ENCODE measurements at regions not wholly inside any gene's neighbourhood (a gene's known extent, or its start where the extent isn't known, plus 50 kb on each side); places are given as distances from the start of the nearest gene placed in this dataset.
"Not testable (repeated sequence)": the region's sequence is repeated elsewhere in the genome, so short reads cannot be mapped to it uniquely, and the experiment has no call there.

- no peak for DNase-seq
Measured at GRCh38 chr2:175450029-175450760, 268.7 kb upstream of the ATP5MC3 start.

GRCh38 chr2:175449616-175450015, 268.1 kb upstream of the ATP5MC3 start:
- no peak for DNase-seq

DNA sequence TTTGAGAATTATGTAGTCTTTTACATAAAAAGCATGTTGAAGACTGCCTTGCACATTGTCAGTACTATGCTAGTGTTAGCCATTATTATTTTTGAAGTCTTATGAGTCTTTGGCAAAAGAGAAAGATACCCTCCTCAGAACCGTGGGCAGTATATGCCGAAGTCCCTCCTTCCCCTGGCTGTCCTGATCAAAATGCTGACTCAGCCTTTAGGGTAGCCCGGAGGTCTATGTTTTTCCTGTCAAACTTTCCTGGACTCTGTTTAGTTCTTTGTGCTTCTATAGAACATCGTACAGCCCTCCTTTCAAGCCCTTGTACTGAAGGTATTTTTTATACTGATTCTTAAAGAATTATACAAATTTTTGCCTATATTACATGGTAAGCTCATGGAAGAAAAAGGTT, 264.7 kb upstream of the ATP5MC3 start:
- DNase-seq = no peak

DNA sequence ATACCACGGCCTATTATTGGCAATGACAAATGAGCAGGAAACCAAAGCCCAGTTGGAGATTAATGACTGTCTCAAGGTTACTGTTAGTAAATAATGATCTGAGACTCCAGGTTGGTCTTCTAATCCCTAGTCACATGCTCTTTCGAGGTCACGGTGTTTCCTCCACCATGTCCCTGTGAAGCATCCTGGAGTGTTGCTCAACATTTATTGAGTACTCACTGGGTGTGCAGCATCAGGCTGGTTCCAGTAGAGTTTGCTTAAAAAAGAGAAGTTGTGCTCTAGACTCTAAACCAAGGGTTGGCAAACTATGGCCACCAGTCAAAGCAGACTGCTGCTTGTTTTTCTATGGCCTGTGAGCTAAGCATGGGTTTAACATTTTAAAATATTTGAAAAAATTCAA, 263.8 kb upstream of the ATP5MC3 start:
- DNase-seq = no peak

- DNase-seq = no peak
Measured at GRCh38 chr2:175442441-175442840, 260.9 kb upstream of the ATP5MC3 start.

DNA sequence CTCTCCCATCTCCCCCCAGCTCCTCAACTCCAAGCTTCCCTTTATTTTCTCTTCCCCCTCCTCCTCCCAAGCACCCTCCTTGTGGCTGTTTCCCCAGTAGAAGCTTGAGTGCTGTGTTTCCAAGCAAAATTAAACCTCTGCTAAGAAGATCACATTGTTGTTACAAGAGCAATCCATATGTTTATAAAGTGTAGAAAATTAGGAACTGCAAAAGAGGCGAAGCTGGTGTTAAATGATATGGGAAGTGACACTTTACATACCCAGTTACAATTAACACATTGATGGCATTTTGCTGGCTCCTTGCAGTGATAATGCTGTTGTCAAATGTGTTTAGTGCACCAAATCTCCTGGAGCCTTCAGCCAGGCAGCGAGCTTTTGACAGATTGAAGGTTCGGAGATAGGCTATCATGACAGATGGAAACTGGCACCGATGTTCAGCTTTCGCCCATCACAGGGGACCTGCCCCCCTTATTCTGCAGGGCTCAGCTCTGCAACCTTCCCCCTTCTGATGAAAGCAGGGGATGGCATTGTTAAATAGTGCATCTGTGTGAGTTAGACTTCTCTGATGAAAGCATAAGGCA, 259.8 kb upstream of the ATP5MC3 start:
- DNase-seq = no peak

GRCh38 chr2:175439416-175439815, 257.9 kb upstream of the ATP5MC3 start:
- no peak for DNase-seq

- no peak for DNase-seq
Measured at GRCh38 chr2:175437167-175437566, 255.7 kb upstream of the ATP5MC3 start.

GRCh38 chr2:175436076-175436475, 254.6 kb upstream of the ATP5MC3 start:
- no peak for DNase-seq

DNA sequence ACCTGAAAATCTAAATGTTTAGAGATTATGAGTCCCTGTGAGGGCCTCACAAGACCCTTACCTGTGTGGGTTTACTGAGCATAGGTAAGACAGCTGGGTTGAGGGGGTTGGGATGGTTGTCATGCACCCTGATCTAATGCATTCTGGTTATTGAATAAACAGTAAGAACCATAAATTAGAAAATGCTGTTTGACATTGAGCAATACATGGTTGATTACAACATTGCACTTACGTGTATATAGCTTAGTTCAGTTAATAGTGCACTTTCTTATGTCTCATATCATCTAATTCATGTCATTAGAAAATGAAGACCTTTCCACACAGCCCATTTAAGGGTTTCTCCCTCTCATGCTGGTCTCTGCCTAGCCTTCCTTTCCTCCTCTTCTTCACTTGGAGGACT, 253.5 kb upstream of the ATP5MC3 start:
- no peak for DNase-seq

- DNase-seq = no peak
Measured at GRCh38 chr2:175432793-175433192, 251.3 kb upstream of the ATP5MC3 start.

DNA sequence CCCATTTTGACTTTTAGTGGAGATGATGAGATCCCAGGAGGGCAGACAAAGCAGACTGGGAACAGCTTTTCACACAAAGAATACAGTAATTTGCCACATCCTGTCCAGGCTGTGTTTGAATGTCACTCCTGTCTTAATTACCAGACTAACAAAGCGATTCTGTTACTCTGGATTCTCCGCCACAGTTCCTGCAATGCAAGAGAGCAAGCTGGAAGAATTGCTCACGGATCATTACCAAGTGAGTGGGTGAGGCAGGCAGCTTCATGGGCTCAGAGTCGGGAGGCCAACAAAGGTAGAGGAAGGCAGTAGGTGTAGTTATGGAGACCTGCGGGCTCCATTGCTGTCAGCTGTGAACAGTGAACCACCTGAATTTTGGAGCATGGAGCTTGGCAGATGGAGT, 250.5 kb upstream of the ATP5MC3 start:
- DNase-seq = no peak

DNA sequence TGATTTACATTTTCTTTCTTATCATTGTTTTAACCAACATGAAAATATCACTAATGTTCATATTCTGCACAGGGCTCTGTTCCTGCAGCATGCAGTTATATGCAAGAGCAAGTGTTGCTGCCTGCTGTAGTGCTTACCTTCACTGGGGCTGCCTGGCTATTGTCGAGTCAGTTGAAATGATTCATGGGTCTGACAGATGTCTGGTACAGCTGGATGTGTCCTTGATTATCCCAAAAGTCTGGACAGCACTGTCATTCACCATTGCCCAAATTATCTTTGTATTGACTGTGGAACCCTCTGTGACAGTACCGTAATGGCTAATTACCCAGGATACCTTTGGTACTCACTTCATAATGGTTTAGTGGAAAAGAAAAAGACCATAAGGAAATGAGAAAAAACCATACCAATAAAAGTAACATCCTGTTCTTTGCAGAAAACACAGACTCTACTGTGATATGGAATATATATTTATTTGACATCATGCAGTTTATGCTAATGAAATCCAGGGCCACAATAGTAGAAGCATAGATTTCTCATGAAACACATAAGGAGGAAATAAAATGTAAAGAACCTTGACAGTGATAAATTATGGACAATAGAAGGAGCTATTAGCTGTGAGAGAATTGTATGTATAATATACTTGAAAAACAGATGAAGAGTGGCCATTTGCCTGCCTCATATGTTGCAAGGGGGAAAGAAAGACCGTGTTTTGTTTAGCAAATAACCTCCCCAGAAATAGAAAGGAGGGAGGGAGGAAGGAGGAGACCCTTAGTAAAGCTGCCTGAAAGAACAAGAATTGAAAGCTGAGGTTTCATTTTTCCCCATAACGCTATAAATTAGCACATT, 249.8 kb upstream of the ATP5MC3 start:
- DNase-seq = no peak

DNA sequence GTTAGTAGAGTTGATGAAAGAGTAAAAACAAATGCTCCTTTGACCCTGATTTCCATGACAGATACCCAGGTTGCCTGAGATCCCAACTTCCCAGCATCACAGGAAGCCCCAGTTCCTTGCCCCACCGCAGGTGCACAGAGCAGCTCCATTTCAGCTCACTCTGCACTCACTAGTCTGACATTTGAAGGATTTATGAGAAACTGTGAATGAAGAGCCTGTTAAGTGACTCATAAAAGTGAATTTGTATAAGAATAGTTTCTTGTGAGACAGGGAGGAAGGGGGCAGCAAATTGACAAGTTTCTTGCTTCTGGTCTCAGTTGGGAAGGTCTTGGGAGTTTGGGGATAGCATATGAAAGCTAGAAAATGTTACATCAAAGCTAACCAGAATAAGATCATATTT, 248.7 kb upstream of the ATP5MC3 start:
- no peak for DNase-seq

GRCh38 chr2:175418224-175418835, 236.8 kb upstream of the ATP5MC3 start:
- DNase-seq = no peak

DNA sequence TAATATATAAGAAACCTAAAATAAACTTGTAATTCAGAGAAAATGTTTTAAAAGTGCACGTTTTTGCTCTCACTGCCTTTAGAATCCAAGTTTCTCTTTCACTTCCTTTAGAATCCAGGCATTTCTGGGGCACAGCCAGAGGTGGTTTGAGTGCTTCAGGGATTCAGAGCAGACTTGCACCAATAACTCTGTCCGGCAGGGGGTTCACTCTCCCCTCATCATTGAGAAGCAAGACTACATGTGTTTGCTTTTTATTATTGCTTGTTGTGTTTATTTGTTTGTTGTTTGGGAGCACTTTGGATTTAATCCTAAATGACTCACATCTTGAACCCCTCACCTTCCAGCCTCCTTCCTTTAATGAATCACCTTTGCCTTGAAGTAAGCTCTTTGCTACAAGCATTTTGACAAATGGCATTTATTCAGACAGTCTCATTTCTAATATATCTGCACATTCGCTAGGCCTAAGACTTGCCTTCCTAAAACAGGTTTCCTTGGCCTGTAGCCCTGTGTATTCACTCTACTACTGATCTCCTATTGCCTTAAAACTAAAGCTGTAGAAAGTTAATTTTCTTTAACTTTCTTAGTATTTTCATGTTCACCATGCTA, 233.5 kb upstream of the ATP5MC3 start:
- no peak for DNase-seq

DNA sequence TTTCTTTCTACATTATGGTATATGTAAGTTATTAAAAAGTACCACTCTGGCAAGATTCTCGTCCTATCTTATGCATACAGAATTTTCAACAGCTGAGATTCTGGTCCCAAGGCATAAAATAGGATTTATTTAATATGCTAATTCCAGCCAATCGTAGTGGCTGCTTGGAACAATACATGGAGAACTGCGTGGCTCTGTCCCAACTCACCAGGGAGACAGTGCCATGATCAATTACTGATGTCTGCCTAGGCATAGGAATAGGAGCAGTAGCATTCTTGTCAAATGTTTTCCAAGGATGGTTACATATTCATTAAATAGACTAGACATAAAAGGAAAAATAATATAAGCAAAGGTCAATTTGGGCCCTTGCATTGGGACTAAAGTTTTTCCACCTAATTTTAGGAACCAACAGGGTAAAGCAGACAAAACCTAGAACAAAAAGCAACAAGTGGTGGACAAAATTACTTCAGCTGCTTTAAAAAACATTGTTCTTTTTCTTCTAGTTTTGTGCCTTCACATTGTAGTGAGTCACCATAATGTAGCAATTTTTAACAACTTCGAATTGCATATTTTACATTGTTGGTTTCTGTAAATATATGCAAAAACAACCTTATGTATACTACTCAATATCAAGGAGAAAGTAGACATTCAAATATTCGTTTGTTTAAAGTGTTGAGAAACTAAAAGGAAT, 232.8 kb upstream of the ATP5MC3 start:
- DNase-seq = no peak

- not testable (repeated sequence) for DNase-seq
Measured at GRCh38 chr2:175410941-175411340, 229.4 kb upstream of the ATP5MC3 start.

DNA sequence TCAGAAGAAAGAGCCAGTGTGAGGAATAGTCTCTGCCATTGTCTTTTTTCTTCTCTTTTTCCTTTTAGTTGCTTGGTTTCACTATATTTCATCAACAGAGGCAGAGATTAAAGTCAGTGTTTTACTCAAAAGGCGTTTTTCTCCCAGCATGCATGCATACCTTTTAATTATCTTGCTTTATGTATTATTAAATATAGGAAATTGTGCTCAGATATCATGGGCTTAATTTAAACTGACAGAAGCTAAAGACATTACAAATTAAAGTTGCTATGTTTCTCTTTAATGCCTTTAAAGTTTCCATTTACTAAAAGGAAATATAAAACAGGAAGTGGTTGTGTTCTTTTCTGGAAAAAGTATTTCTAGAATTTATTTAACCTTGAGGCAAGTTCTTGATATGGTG, 223.3 kb upstream of the ATP5MC3 start:
- DNase-seq = no peak

DNA sequence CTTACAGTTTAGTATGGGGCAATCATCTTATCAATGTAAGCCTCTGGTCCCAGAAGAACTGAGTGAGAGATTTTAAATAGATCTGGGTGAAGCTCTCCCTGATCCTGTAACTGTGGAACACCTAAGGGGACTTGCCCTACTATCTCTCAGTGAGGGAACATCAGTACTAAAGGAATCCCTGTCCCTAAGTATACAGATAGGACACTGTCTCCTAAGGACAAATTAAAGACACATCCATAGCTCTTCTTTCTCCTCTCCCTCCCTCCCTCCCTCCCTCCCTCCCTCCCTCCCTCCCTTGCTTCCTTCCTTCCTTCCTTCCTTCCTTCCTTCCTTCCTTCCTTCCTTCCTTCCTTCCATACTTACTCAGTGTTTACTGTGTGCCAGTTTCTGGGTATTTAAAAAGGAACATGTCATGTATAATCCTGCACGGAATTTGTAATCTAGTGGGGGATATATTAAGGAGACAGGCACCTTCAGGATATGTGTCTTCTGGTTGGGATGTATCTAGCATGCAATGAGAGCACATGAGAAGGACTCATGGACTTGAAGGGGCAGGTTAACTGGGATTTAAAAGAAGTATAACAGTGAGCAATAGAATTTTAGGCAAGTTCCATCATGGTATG, 222.2 kb upstream of the ATP5MC3 start:
- DNase-seq = no peak

GRCh38 chr2:175402571-175402970, 221.1 kb upstream of the ATP5MC3 start:
- DNase-seq = no peak

GRCh38 chr2:175401956-175402469, 220.5 kb upstream of the ATP5MC3 start:
- no peak for DNase-seq

Data from CD4-positive, alpha-beta T cell treated with Interleukin-17A for 4 hours (primary cell).